HCEC 1CT (cell line): ENCODE measurements at regions not wholly inside any gene's neighbourhood (a gene's known extent, or its start where the extent isn't known, plus 50 kb on each side); places are given as distances from the start of the nearest gene placed in this dataset.

Source experiments
- DNase-seq: peaks from one replicate; pipeline ENCODE4 v3.0.0-alpha.2; 2017

DNA sequence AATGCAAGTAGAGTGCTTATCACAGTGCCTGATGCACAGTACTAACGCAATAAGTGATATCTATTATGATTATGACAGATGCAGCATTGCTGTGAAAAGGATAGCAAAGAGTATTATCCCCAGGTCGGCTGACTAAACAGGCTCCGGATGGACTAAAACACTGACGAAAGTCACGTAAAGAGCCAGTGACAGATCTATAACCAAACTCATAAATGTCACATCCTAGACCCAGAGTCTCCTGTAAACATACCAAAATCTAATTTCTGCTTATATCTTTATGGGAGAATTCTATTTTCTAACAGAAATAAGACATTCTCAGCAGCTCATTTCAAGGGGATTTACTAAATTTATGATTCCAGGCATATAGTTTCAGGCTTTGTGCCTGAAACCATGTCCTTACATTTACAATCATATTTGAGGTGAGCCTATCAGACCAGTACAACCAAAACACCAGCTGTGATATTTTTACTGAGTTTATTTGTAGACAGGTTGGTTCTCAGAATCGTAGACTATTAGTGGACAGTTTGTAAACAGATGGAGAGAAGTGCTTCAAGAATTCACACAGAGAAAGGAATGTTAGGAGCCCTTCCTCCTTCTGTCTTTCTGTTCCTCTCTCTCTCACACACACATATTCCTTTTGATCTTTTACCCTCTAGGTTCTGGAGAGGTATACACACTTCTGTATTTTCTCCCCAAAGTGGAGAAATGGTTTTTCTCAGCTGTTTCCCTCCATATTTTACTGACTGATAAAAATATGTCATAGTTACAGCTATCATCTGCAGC lies 52.4 kb upstream of the WDR26 start:
- DNase-seq, result no peak

DNA sequence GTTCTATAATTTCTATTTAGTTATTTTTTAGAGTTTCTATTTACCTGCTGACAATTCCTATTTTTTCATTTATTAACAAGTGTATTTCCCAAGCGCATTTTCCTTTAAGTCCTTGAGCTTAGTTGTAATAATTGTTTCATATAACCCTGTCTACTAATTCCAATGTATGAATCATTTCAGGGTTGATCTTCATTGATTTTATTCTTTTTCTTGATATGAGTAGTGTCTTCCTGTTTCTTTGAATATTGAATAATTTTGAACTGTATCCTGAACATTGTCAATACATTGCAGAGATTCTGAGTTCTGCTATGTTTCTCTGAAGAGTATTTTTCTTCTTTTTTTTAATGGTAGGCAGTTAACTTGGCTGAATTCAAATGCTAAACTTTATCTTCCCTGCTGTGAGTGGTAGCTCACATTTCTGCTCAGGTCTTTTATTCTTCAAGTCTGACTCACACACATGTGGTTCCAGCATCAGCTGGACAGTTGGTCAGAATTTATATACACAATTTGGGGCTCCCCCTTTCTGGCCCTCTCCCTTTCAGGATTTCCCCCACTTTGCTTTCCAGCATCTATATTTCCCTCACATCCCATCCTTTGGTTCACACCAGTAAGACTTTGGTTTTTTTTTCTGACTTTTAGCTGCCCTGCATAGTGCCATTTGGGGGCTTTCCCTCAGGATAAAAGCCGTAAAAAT lies 54.4 kb upstream of the WDR26 start:
- DNase-seq, result peak; percentile 66

GRCh38 chr1:224489534-224490365 lies 55.2 kb upstream of the WDR26 start:
- DNase-seq, result peak; percentile 28

DNA sequence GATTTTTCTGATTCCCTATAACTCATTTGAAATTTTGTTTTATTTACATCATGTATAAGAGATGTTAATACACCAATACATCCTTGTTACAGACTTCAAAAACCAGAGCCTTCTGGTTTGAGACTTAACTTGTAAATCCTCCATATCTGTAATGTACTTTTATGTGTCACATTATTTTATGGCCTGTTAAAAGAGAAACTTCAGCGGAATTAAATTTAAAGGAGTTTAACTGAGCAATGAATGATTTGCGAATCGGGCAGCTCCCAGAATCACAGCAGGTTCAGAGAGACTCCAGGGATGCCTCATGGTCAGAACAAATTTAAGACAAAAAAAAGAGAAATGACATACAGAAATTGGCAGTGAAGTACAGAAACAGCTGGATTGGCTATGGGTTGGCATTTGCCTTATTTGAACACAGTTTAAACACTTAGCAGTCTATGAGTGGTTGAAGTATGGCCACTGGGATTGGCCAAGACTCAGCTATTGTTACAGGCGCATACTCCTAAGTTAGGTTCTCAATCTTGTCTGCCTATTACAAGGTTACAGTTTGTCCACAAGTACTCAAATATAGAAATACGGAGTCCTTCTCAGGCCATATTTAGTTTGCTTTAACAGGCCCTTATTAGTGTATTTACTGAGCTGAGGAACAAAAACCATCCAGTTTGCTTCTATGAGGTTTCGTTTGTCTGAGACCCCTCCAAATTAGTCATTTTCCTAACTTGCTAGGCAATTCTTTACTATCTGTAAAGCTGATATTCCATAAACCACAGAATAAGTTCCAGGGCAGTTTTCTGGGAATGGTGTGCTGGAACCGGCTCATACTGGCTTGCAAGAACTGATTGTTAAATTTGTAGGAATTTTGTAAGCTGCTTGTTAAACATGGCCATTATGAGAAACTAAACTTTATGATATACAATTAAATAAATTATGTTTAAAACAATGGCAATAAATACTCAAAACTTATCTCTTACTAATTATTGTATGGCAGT lies 56.2 kb upstream of the WDR26 start:
- DNase-seq, result no peak

DNA sequence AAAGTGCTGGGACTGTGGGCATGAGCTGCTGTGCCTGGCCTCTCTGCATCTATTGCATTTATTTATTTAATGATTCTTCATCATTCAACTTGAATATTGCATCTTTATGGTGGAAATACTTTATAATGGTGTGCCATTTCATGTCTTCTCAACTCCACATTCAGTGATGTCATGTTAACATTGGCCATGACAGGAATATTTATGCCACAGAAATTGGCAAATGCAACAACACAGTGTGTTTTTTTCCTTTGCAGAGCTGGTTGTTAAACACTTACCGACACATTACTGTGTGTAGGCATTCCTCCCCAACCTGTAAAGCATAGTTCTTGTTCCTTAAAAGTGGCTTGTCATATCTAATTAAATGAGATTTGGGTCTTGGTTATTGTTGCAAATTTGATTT lies 57.4 kb upstream of the WDR26 start:
- no peak for DNase-seq

GRCh38 chr1:224492632-224493031 lies 58.0 kb upstream of the WDR26 start:
- DNase-seq, result no peak

- DNase-seq, result no peak
These were observed 58.7 kb upstream of the WDR26 start for GRCh38 chr1:224493269-224493668.

DNA sequence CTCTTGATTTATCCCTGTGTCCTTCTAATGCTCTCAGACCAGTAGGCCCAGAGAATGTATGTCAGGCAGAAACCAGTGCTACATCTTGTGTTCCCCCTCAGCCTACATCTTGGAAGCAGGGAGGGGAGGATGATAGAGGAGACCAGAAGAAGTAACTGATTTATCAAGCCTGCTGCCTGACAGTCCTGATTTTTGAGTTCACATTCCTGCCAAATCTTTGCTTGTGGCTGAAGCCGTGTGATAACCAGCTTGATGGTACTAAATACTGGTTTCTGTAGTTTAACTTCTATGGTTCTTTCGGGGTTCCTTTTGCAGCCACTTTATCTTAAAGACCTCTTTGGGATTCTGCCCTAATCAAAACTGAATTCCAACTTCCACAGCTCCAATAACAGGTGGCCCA lies 59.7 kb upstream of the WDR26 start:
- DNase-seq, result no peak

GRCh38 chr1:224495866-224496265 lies 61.3 kb upstream of the WDR26 start:
- no peak for DNase-seq

GRCh38 chr1:224496826-224497225 lies 62.2 kb upstream of the WDR26 start:
- DNase-seq, result no peak

- peak; percentile 92 for DNase-seq
These were observed 63.3 kb upstream of the WDR26 start for GRCh38 chr1:224497714-224498573.

GRCh38 chr1:224498574-224499170 lies 64.1 kb upstream of the WDR26 start:
- DNase-seq, result peak; percentile 83

DNA sequence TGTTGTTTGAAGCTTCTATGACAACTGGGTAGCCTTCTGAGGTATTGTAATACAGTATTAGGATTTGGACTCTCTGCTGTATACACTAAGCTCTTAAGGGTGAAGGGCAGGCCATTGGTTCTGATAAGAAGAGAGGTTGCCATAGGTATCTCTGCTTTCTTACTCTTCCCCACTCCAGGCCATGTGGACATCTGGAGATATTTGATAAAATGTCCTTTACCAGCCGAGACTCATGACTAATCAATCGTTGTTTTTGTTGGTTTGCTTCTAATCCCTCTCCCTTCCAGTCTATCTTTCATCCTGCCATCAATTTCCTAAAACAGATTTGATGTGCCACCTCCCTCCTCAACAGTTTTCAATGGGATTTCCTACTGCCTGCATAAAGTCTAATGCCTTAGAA lies 64.6 kb upstream of the WDR26 start:
- peak; percentile 55 for DNase-seq

DNA sequence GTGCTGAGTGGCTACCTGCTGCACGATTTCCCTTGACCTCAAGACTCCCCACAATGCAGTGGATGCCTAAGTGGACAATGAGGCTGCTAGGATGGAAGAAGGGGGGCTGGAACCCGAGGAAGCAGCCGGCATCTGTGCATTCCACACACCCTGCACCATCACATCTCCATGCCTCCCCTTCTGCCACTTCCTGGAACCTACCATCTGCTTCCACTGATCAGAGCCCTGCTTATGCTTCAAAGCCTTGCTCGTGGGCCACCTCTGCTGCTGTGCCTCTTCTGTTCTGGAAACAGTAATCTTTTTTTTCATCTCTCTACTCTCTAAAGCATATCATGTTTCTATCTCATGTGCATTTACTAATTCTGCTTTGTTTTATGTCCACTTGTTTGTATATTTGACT lies 66.2 kb upstream of the WDR26 start:
- DNase-seq, result no peak

DNA sequence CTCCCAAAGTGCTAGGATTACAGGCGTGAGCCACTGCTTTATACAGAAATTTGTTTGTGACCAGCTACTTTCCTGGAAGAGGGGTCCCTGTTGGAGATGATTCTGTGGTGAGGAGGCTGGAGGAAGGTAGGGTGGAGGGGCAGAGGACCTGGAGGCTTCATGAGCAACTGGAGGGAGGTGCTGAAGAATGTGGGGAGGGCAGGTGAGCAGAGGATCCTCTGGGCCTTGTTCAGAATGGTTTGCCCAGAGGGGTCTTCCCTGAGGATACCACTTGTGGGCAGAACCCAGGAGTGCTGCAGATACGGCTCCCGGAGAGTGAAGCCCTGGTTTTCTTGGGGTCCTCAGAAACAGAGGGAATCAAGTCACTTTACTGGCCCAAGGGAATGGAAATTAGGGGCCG lies 67.2 kb upstream of the WDR26 start:
- no peak for DNase-seq

DNA sequence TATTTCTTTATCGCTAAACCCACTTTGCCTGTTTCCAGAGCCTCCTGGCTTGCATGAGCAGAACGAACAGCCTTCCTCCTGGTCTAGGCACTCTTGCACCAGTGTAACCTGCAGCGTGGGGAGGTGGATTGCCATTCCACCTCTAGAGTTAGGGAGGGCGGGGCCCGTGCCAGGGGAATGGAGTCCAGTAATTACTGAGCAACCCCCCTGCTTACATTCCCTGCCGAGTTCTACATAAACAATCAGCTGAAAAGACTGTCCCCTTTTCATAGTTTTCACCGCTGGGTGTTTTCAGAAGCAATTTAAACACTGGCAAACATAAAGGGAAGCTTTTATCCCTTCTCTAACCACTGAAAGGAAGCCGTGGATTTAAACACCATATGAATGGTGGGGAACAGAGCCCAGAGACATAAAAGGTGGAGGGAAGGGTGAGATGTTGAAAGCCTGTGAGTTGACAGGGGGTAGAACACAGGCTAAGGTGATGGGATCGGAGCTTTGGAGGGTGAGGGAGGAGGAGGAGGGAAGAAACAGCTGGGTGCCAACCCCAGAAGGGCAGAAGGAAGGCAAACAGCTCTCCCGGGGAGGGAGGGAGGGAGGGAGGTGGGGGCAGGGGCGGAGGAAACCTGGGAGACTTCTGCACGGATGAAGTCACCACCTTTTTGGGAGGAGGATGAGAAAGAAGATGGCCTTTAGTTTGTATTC lies 68.0 kb upstream of the WDR26 start:
- no peak for DNase-seq

DNA sequence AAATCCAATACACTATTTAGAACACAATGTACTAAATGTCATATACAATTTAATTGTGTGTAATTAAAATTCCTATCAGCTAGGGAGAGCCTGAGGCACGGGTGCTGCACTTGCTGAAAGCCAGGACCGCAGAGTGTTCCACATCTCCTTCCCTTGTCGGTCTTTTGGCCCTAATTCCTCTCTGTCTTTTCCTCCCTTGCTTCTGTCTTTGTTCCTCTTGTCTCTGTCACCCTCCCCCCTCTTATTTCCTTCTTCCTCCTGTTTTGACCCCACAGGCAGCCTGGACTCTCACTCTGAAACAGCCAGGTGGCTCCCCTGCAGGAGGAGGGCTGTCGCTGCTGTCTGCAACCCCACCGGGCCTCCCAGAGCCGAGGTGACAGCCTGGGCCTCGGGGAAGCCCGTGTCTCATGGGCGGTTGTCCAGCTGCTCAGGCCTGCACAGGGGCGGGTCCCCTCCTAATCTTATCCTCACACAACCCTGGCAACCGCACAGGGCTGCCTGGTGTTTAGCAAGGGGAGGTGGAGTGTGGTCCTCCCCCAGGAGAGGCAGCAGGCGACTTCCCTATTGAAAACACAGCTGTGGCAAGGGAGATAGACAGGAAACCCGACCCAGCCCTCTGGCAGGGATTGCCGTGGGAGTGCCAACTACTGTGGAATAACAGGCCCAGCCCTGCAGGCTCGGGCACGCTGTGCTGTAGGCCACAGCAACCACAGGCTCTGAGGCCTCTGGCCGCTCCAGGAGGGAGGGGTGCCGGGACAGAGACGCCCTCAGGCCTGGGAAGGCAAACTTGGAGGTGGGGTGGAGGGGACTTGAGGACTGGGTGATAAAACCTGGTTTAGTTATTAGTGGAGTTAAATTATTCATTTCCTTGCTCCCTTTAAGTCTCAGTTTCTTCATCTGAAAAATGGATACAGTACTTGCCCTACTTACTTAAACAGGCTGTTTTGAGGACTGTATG lies 68.8 kb upstream of the WDR26 start:
- peak; percentile 64 for DNase-seq

GRCh38 chr1:224504297-224505041 lies 69.9 kb upstream of the WDR26 start:
- no peak for DNase-seq
